H1 (cell line): ENCODE measurements at regions not wholly inside any gene's neighbourhood (a gene's known extent, or its start where the extent isn't known, plus 50 kb on each side); places are given as distances from the start of the nearest gene placed in this dataset.

ENCODE experiments used
- CTCF ChIA-PET: fragments of 300-600 bp; sonication (Branson Sonifier 250); formaldehyde crosslinking; loops from one replicate; lab custom pipeline; 2021; ENCODE audit not compliant: partially characterized antibody; lab: Charles Lee
- POLR2A ChIA-PET: fragments of 300-600 bp; sonication (Branson Sonifier 250); formaldehyde crosslinking; loops from one replicate; lab custom pipeline; 2021; ENCODE audit warnings: inconsistent platforms; ENCODE audit not compliant: partially characterized antibody; lab: Charles Lee
- DNase-seq, 2 experiments: peaks; one replicate each; pipeline versions ENCODE4 v3.0.0 to v3.0.0-alpha.2; 2010 to 2022; ENCODE audit warnings: low spot score in 2 of 2, low read depth in 1 of 2, mixed read lengths in 1 of 2
- FAIRE-seq: peaks from 2 replicates; lab custom pipeline; 2011; peaks lifted over from hg19 to GRCh38; lab: Jason Lieb, UNC
- H2AFZ ChIP-seq: 2 replicates; pipeline ENCODE4 v1.8.1; 2012; ENCODE audit warnings: low read length, inconsistent platforms
- H2AK5ac ChIP-seq: 2 replicates; pipeline ENCODE4 v1.6.1; 2013; ENCODE audit warnings: low read depth, low read length
- H2BK120ac ChIP-seq: replicated peaks from 2 replicates; pipeline ENCODE3; 2013; ENCODE audit warnings: low read depth, low read length, inconsistent platforms
- H2BK12ac ChIP-seq: 2 replicates; pipeline ENCODE4 v1.6.1; 2013; ENCODE audit warnings: low read depth, low read length
- H2BK15ac ChIP-seq: 2 replicates; pipeline ENCODE4 v1.6.1; 2013; ENCODE audit warnings: low read length
- H2BK20ac ChIP-seq: 2 replicates; pipeline ENCODE4 v1.6.1; 2013; ENCODE audit warnings: low read length
- H2BK5ac ChIP-seq: 2 replicates; pipeline ENCODE4 v1.6.1; 2013; ENCODE audit warnings: low read depth, low read length
- H3K14ac ChIP-seq: 2 replicates; pipeline ENCODE4 v1.6.1; 2013; ENCODE audit warnings: inconsistent platforms; ENCODE audit not compliant: insufficient read length
- H3K18ac ChIP-seq: 2 replicates; pipeline ENCODE4 v1.6.1; 2013; ENCODE audit warnings: low read length; ENCODE audit errors: extremely low read depth
- H3K23ac ChIP-seq: 2 replicates; pipeline ENCODE4 v1.6.1; 2013; ENCODE audit warnings: inconsistent platforms; ENCODE audit not compliant: insufficient read length
- H3K23me2 ChIP-seq: 2 replicates; pipeline ENCODE4 v1.6.1; 2013; ENCODE audit warnings: low read depth, low read length
- H3K27ac ChIP-seq: 2 replicates; pipeline ENCODE4 v1.6.1; 2011; ENCODE audit warnings: low read depth, low read length, inconsistent platforms
- H3K27me3 ChIP-seq, 4 experiments: replicated peaks in 1 of 4; 1 replicate in 1 of 4; 2 replicates in 3 of 4; pipeline versions ENCODE4 v1.6.1 to v1.8.1; 2011 to 2013; ENCODE audit warnings: low read length in 3 of 4, mild to moderate bottlenecking in 3 of 4, inconsistent platforms in 2 of 4, mixed read lengths in 2 of 4, moderate library complexity in 1 of 4; ENCODE audit not compliant: control insufficient read depth in 3 of 4, insufficient read depth in 3 of 4; ENCODE audit errors: extremely low read depth in 1 of 4
- H3K36me3 ChIP-seq, 4 experiments: 2 replicates each; pipeline versions ENCODE4 v1.6.1 to v1.8.1; 2011 to 2013; ENCODE audit warnings: mild to moderate bottlenecking in 4 of 4, low read length in 3 of 4, moderate library complexity in 2 of 4, control low read depth in 1 of 4, inconsistent platforms in 1 of 4; ENCODE audit not compliant: insufficient read depth in 4 of 4, control insufficient read depth in 2 of 4
- H3K4ac ChIP-seq: replicated peaks from 2 replicates; pipeline ENCODE3; 2013; ENCODE audit warnings: low read length, low read depth, mixed read lengths, inconsistent platforms; ENCODE audit not compliant: insufficient read length
- H3K4me1 ChIP-seq, 4 experiments: replicated peaks in 1 of 4; 1 replicate in 1 of 4; 2 replicates in 3 of 4; pipeline versions ENCODE4 v1.6.1 to v1.8.1; 2011 to 2013; ENCODE audit warnings: low read length in 3 of 4, inconsistent platforms in 2 of 4, mixed read lengths in 1 of 4; ENCODE audit not compliant: insufficient read depth in 4 of 4, control insufficient read depth in 3 of 4
- H3K4me2 ChIP-seq, 2 experiments: 2 replicates each; pipeline versions ENCODE4 v1.6.1 to v1.8.1; 2011 to 2013; ENCODE audit warnings: low read depth in 2 of 2, low read length in 2 of 2, control low read depth in 1 of 2, inconsistent platforms in 1 of 2, mild to moderate bottlenecking in 1 of 2; ENCODE audit not compliant: insufficient read depth in 1 of 2
- H3K4me3 ChIP-seq, 4 experiments: fragments of 200-600, 300-600 bp in 1 of 4; sonication (generic), shearing (Covaris generic), sonication (Bioruptor Twin) in 1 of 4; 2 replicates each; pipeline versions ENCODE4 v1.5.1 to v1.8.1; 2011 to 2016; ENCODE audit warnings: low read length in 4 of 4, low read depth in 3 of 4, control low read depth in 2 of 4, inconsistent platforms in 2 of 4, mild to moderate bottlenecking in 2 of 4, mixed read lengths in 1 of 4, moderate library complexity in 1 of 4; ENCODE audit not compliant: insufficient read depth in 2 of 4; ENCODE audit errors: extremely low read depth in 1 of 4
- H3K56ac ChIP-seq: replicated peaks from 2 replicates; pipeline ENCODE3; 2013; ENCODE audit warnings: low read depth, mild to moderate bottlenecking, mixed read lengths, low read length, inconsistent platforms; ENCODE audit not compliant: insufficient read length
- H3K79me1 ChIP-seq: 2 replicates; pipeline ENCODE4 v1.6.1; 2013; ENCODE audit warnings: low read depth, low read length, control low read depth
- H3K79me2 ChIP-seq, 2 experiments: 2 replicates each; pipeline versions ENCODE4 v1.6.1 to v1.8.1; 2012 to 2013; ENCODE audit warnings: low read length in 2 of 2, mild to moderate bottlenecking in 2 of 2, inconsistent platforms in 1 of 2; ENCODE audit not compliant: insufficient read depth in 2 of 2, control insufficient read depth in 1 of 2
- H3K9ac ChIP-seq, 4 experiments: replicated peaks in 1 of 4; 1 replicate in 1 of 4; 2 replicates in 3 of 4; pipeline versions ENCODE4 v1.6.1 to v1.8.1; 2011 to 2013; ENCODE audit warnings: low read depth in 3 of 4, low read length in 3 of 4, control low read depth in 2 of 4, mild to moderate bottlenecking in 2 of 4, moderate library complexity in 2 of 4, inconsistent platforms in 1 of 4; ENCODE audit errors: extremely low read depth in 1 of 4
- H3K9me3 ChIP-seq, 2 experiments: 2 replicates each; pipeline versions ENCODE4 v1.6.1 to v1.8.1; 2012 to 2013; ENCODE audit warnings: mild to moderate bottlenecking in 2 of 2, moderate library complexity in 2 of 2, control low read depth in 1 of 2, inconsistent platforms in 1 of 2, low read depth in 1 of 2, low read length in 1 of 2, mixed read lengths in 1 of 2; ENCODE audit not compliant: insufficient read depth in 2 of 2
- H4K20me1 ChIP-seq, 2 experiments: replicated peaks in 1 of 2; 2 replicates each; pipeline versions ENCODE3 to v1.8.1; 2011 to 2013; ENCODE audit warnings: inconsistent platforms in 2 of 2, low read length in 2 of 2, mild to moderate bottlenecking in 1 of 2; ENCODE audit not compliant: insufficient read depth in 2 of 2, control insufficient read depth in 1 of 2
- H4K5ac ChIP-seq: 2 replicates; pipeline ENCODE4 v1.6.1; 2013; ENCODE audit warnings: low read length, low read depth, mixed read lengths, inconsistent platforms; ENCODE audit not compliant: insufficient read length
- H4K8ac ChIP-seq: 2 replicates; pipeline ENCODE4 v1.8.0; 2013; ENCODE audit warnings: mild to moderate bottlenecking, moderate library complexity, low read length, inconsistent platforms; ENCODE audit not compliant: insufficient read depth; ENCODE audit errors: extremely low read depth
- H4K91ac ChIP-seq: replicated peaks from 2 replicates; pipeline ENCODE3; 2013; ENCODE audit warnings: low read length, mixed read lengths, inconsistent platforms; ENCODE audit not compliant: insufficient read length
- RNF2 ChIP-seq: fragments of 200-900, 300-1000 bp; sonication (generic); IDR thresholded peaks from 2 replicates; pipeline ENCODE4 v1.7.1; 2016; ENCODE audit warnings: borderline replicate concordance, low read depth, mild to moderate bottlenecking, antibody characterized with exemption, low read length; ENCODE audit not compliant: poor library complexity, severe bottlenecking; ENCODE audit errors: missing control alignments
- SRF ChIP-seq: IDR thresholded peaks from 2 replicates; pipeline ENCODE4 v1.6.1; 2011; ENCODE audit warnings: mild to moderate bottlenecking, low read depth, low read length, moderate library complexity
- WGBS, 2 experiments: shearing (Covaris generic) in 1 of 2; methylation state at CpG; one replicate each; pipeline versions ENCODE4 v1.1.6 to v1.1.7; 2013 to 2015; ENCODE audit warnings: low lambda C conversion rate in 2 of 2, mixed read lengths in 2 of 2, inconsistent platforms in 1 of 2, low coverage in 1 of 2, missing lambda C conversion rate in 1 of 2; ENCODE audit not compliant: insufficient replicate concordance in 2 of 2, insufficient coverage in 1 of 2, insufficient read length in 1 of 2; ENCODE audit errors: extremely low coverage in 1 of 2, missing lambda C conversion rate in 1 of 2; 5-methylcytosine and 5-hydroxymethylcytosine counted together

- Histone ChIP-seq H2BK120ac (no peak overlapping the region), H3K27ac (no peak overlapping the region), H3K4me1 (peaks cover 0 to 16% (median 10%) of the 10 kb centered on the region in 4 experiments; a peak in 5 of 7 replicates), H3K4me3 (no peak overlapping the region), H3K36me3 (no peaks in the 10 kb centered on the region), H3K23ac (no peak overlapping the region), H4K5ac (no peak overlapping the region), H3K4me2 (no peak overlapping the region), H2BK20ac (no peak overlapping the region), H3K79me1 (no peaks in the 10 kb centered on the region), H2BK5ac (no peak overlapping the region), H3K23me2 (no peaks in the 10 kb centered on the region; the same call in 1 of the 2 replicates), H4K91ac (no peak overlapping the region), H3K9me3 (no peaks in the 10 kb centered on the region), H3K27me3 (no peaks in the 10 kb centered on the region), H3K14ac (no peak overlapping the region), H2BK15ac (no peak overlapping the region), H3K4ac (no peak overlapping the region), H2BK12ac (no peak overlapping the region), H3K9ac (no peak overlapping the region), H4K20me1 (no peaks in the 10 kb centered on the region), H4K8ac (no peak overlapping the region; the same call in 1 of the 2 replicates), H3K56ac (no peak overlapping the region), H3K79me2 (no peaks in the 10 kb centered on the region), H2AFZ (no peak overlapping the region), H3K18ac (no peak overlapping the region), H2AK5ac (0 out of 2 replicates have a peak overlapping the region, but pooled peaks have one; percentile 11)
- FAIRE-seq = no peak
- 97% methylated on average over 7 of the region's 7 CpGs; no CpG with 5 or more reads in 1 of the 2 experiments for WGBS, 2 experiments
- DNase-seq = no peak
- ChIA-PET CTCF (interaction anchor here (0.7 to 2.5 kb wide), 5 partner anchors 10 to 548 kb away, joined by 3 to 11 read pairs (median 5); no protein-coding TSS in a partner anchor), POLR2A (interaction anchor here (1.5 kb wide), 1 partner anchor 322 kb away, joined by 3 read pairs; the partner anchor contains the start of gene SOX11)
- TF ChIP-seq SRF (no peak), RNF2 (no peak)
These were observed 322.7 kb upstream of the SOX11 start for GRCh38 chr2:5369510-5369909.
